Thymus (tissue), 11 donors: ENCODE measurements at regions not wholly inside any gene's neighbourhood (a gene's known extent, or its start where the extent isn't known, plus 50 kb on each side); places are given as distances from the start of the nearest gene placed in this dataset.

Experiments used
- DNase-seq, 9 donors: peaks; one replicate each; pipeline ENCODE4 v3.0.0-alpha.2; 2013; ENCODE audit warnings: low spot score in 9 of 9, low read depth in 6 of 9, missing footprints in 1 of 9
- H3K27ac ChIP-seq, 2 donors: one replicate each; pipeline ENCODE4 v1.5.1; 2013; ENCODE audit warnings: control low read depth in 1 of 2, low read depth in 1 of 2, low read length in 1 of 2, mild to moderate bottlenecking in 1 of 2, moderate library complexity in 1 of 2
- H3K27me3 ChIP-seq, 2 donors: one replicate each; pipeline ENCODE4 v1.5.1; 2013; ENCODE audit warnings: low read length in 1 of 2; ENCODE audit not compliant: control insufficient read depth in 2 of 2, insufficient read depth in 1 of 2
- H3K36me3 ChIP-seq, 2 donors: one replicate each; pipeline ENCODE4 v1.5.1; 2013; ENCODE audit warnings: low read length in 1 of 2, mild to moderate bottlenecking in 1 of 2, moderate library complexity in 1 of 2; ENCODE audit not compliant: control insufficient read depth in 2 of 2, insufficient read depth in 2 of 2
- H3K4me1 ChIP-seq, 2 donors: one replicate each; pipeline ENCODE4 v1.5.1; 2013; ENCODE audit warnings: low read length in 2 of 2; ENCODE audit not compliant: control insufficient read depth in 2 of 2, insufficient read depth in 2 of 2
- H3K4me3 ChIP-seq, 2 donors: one replicate each; pipeline ENCODE4 v1.5.1; 2013; ENCODE audit warnings: low read length in 2 of 2, control low read depth in 1 of 2, mild to moderate bottlenecking in 1 of 2
- H3K9me3 ChIP-seq, 2 donors: one replicate each; pipeline ENCODE4 v1.5.1; 2013; ENCODE audit warnings: low read length in 1 of 2, mild to moderate bottlenecking in 1 of 2; ENCODE audit not compliant: control insufficient read depth in 2 of 2, insufficient read depth in 1 of 2
- WGBS: extraction: QIAGEN DNeasy Blood & Tissue Kit; methylation state at CpG from one replicate; pipeline ENCODE4 v1.1.7; 2013; 5-methylcytosine and 5-hydroxymethylcytosine counted together
- donor health status: healthy.

GRCh38 chr13:71249011-71249410 lies 618.0 kb downstream of the DACH1 start:
- no peaks in the 10 kb centered on the region for H3K36me3 ChIP-seq
- WGBS: 77% methylated on average over 1 of the region's 1 CpG
- no peak overlapping the region for H3K27ac ChIP-seq
- no peaks in the 10 kb centered on the region for H3K9me3 ChIP-seq
- no peaks in the 10 kb centered on the region for H3K27me3 ChIP-seq
- no peak overlapping the region for H3K4me3 ChIP-seq
- no peak for DNase-seq
- H3K4me1 ChIP-seq: no peaks in the 10 kb centered on the region

GRCh38 chr13:71244161-71244560 lies 622.8 kb downstream of the DACH1 start:
- no peaks in the 10 kb centered on the region for H3K4me1 ChIP-seq
- no peak overlapping the region for H3K4me3 ChIP-seq
- no peak for DNase-seq
- no peak overlapping the region for H3K27ac ChIP-seq
- no peaks in the 10 kb centered on the region for H3K27me3 ChIP-seq
- no peaks in the 10 kb centered on the region for H3K36me3 ChIP-seq
- no peaks in the 10 kb centered on the region for H3K9me3 ChIP-seq
- WGBS: 84% methylated on average over 3 of the region's 3 CpGs

GRCh38 chr13:71242201-71242600 lies 624.8 kb downstream of the DACH1 start:
- H3K27ac ChIP-seq: no peak overlapping the region
- no peak overlapping the region for H3K4me3 ChIP-seq
- DNase-seq: no peak
- 95% methylated on average over 4 of the region's 4 CpGs for WGBS
- no peaks in the 10 kb centered on the region for H3K9me3 ChIP-seq
- no peaks in the 10 kb centered on the region for H3K36me3 ChIP-seq
- no peaks in the 10 kb centered on the region for H3K27me3 ChIP-seq
- H3K4me1 ChIP-seq: no peaks in the 10 kb centered on the region

- Histone ChIP-seq H3K4me3 (no peak overlapping the region), H3K36me3 (no peaks in the 10 kb centered on the region), H3K27me3 (no peaks in the 10 kb centered on the region), H3K4me1 (no peaks in the 10 kb centered on the region), H3K27ac (no peak overlapping the region), H3K9me3 (no peaks in the 10 kb centered on the region)
- WGBS: 95% methylated on average over 1 of the region's 1 CpG
- no peak for DNase-seq
Measured at GRCh38 chr13:71240911-71241310, 626.1 kb downstream of the DACH1 start.

GRCh38 chr13:71237332-71237731 lies 629.7 kb downstream of the DACH1 start:
- no peaks in the 10 kb centered on the region for H3K4me1 ChIP-seq

GRCh38 chr13:71219698-71220415 lies 647.1 kb downstream of the DACH1 start:
- Histone ChIP-seq H3K9me3 (no peaks in the 10 kb centered on the region), H3K4me3 (no peak overlapping the region), H3K27me3 (no peaks in the 10 kb centered on the region), H3K4me1 (no peaks in the 10 kb centered on the region), H3K36me3 (no peaks in the 10 kb centered on the region), H3K27ac (no peak overlapping the region)
- 95% methylated on average over 8 of the region's 8 CpGs for WGBS
- DNase-seq: no peak

More at GRCh38 chr13:71237332-71237731, 629.7 kb downstream of the DACH1 start:
- no peak for DNase-seq
- no peaks in the 10 kb centered on the region for H3K27me3 ChIP-seq
- 73% methylated on average over 3 of the region's 3 CpGs for WGBS
- H3K36me3 ChIP-seq: no peaks in the 10 kb centered on the region
- no peak overlapping the region for H3K27ac ChIP-seq
- H3K4me3 ChIP-seq: no peak overlapping the region
- no peaks in the 10 kb centered on the region for H3K9me3 ChIP-seq

GRCh38 chr13:71218960-71219359 lies 648.0 kb downstream of the DACH1 start:
- no peak overlapping the region for H3K27ac ChIP-seq
- WGBS: 66% methylated on average over 3 of the region's 3 CpGs
- H3K36me3 ChIP-seq: no peaks in the 10 kb centered on the region
- H3K4me1 ChIP-seq: no peaks in the 10 kb centered on the region
- no peaks in the 10 kb centered on the region for H3K9me3 ChIP-seq
- DNase-seq: no peak
- no peaks in the 10 kb centered on the region for H3K27me3 ChIP-seq
- no peak overlapping the region for H3K4me3 ChIP-seq

- no peaks in the 10 kb centered on the region for H3K36me3 ChIP-seq
- no peak overlapping the region for H3K27ac ChIP-seq
- no peaks in the 10 kb centered on the region for H3K4me1 ChIP-seq
- WGBS: over 99% methylated on average over 3 of the region's 3 CpGs
- H3K9me3 ChIP-seq: no peaks in the 10 kb centered on the region
- DNase-seq: no peak
- H3K4me3 ChIP-seq: no peak overlapping the region
- H3K27me3 ChIP-seq: no peaks in the 10 kb centered on the region
Measured at GRCh38 chr13:71217827-71218226, 649.2 kb downstream of the DACH1 start.

GRCh38 chr13:71214821-71215220 lies 652.2 kb downstream of the DACH1 start:
- Histone ChIP-seq H3K4me1 (no peaks in the 10 kb centered on the region), H3K27ac (no peak overlapping the region), H3K9me3 (no peaks in the 10 kb centered on the region), H3K36me3 (no peaks in the 10 kb centered on the region), H3K27me3 (no peaks in the 10 kb centered on the region), H3K4me3 (no peak overlapping the region)
- WGBS: 95% methylated on average over 4 of the region's 4 CpGs
- no peak for DNase-seq
